Right hindlimb (tissue), 1 donor: ENCODE measurements at regions not wholly inside any gene's neighbourhood (a gene's known extent, or its start where the extent isn't known, plus 50 kb on each side); places are given as distances from the start of the nearest gene placed in this dataset.
"Not testable (repeated sequence)": the region's sequence is repeated elsewhere in the genome, so short reads cannot be mapped to it uniquely, and the experiment has no call there.

ENCODE experiments used
- DNase-seq: peaks from one replicate; pipeline ENCODE4 v3.0.0-alpha.2; 2018

GRCh38 chr13:74266861-74267260, 132.7 kb upstream of the KLF12 start:
- no peak for DNase-seq

- no peak for DNase-seq
These were observed 132.1 kb upstream of the KLF12 start for GRCh38 chr13:74266309-74266708.

GRCh38 chr13:74264333-74264732, 130.1 kb upstream of the KLF12 start:
- no peak for DNase-seq

GRCh38 chr13:74260420-74260819, 126.2 kb upstream of the KLF12 start:
- DNase-seq = not testable (repeated sequence)

GRCh38 chr13:74259641-74260040, 125.4 kb upstream of the KLF12 start:
- DNase-seq = no peak

GRCh38 chr13:74258961-74259360, 124.8 kb upstream of the KLF12 start:
- DNase-seq = no peak

GRCh38 chr13:74256969-74257368, 122.8 kb upstream of the KLF12 start:
- DNase-seq = peak; percentile 54

GRCh38 chr13:74253161-74253560, 119.0 kb upstream of the KLF12 start:
- no peak for DNase-seq

GRCh38 chr13:74251778-74252519, 117.7 kb upstream of the KLF12 start:
- no peak for DNase-seq

- no peak for DNase-seq
These were observed 116.6 kb upstream of the KLF12 start for GRCh38 chr13:74250738-74251190.

- no peak for DNase-seq
These were observed 114.3 kb upstream of the KLF12 start for GRCh38 chr13:74248477-74248876.

- DNase-seq = peak; percentile 84
These were observed 112.3 kb upstream of the KLF12 start for GRCh38 chr13:74246487-74246886.

- no peak for DNase-seq
These were observed 109.7 kb upstream of the KLF12 start for GRCh38 chr13:74243637-74244526.

GRCh38 chr13:74241343-74241742, 107.1 kb upstream of the KLF12 start:
- DNase-seq = not testable (repeated sequence)

- no peak for DNase-seq
These were observed 96.8 kb upstream of the KLF12 start for GRCh38 chr13:74230984-74231501.

- DNase-seq = no peak
These were observed 95.0 kb upstream of the KLF12 start for GRCh38 chr13:74229242-74229641.

GRCh38 chr13:74227476-74228158, 93.4 kb upstream of the KLF12 start:
- DNase-seq = no peak

GRCh38 chr13:74226791-74227475, 92.7 kb upstream of the KLF12 start:
- DNase-seq = no peak

GRCh38 chr13:74221752-74222151, 87.5 kb upstream of the KLF12 start:
- DNase-seq = no peak

GRCh38 chr13:74219566-74219965, 85.4 kb upstream of the KLF12 start:
- no peak for DNase-seq

GRCh38 chr13:74218291-74218690, 84.1 kb upstream of the KLF12 start:
- no peak for DNase-seq

- DNase-seq = no peak
These were observed 83.6 kb upstream of the KLF12 start for GRCh38 chr13:74217811-74218210.

- no peak for DNase-seq
These were observed 81.2 kb upstream of the KLF12 start for GRCh38 chr13:74215420-74215819.
